Head of caudate nucleus (tissue), 42 donors: ENCODE measurements at regions not wholly inside any gene's neighbourhood (a gene's known extent, or its start where the extent isn't known, plus 50 kb on each side); places are given as distances from the start of the nearest gene placed in this dataset.

Experiments
- DNase-seq, 42 donors: peaks; one replicate each; pipeline versions ENCODE4 v3.0.0 to v3.0.0-alpha.2; 2020 to 2021; ENCODE audit warnings: mixed read lengths in 7 of 42
- intact Hi-C: fragments of 100-400 bp; cut with DNase I; formaldehyde crosslinking; loops from one replicate; pipeline ENCODE4 v1.15.0; 2022

DNA sequence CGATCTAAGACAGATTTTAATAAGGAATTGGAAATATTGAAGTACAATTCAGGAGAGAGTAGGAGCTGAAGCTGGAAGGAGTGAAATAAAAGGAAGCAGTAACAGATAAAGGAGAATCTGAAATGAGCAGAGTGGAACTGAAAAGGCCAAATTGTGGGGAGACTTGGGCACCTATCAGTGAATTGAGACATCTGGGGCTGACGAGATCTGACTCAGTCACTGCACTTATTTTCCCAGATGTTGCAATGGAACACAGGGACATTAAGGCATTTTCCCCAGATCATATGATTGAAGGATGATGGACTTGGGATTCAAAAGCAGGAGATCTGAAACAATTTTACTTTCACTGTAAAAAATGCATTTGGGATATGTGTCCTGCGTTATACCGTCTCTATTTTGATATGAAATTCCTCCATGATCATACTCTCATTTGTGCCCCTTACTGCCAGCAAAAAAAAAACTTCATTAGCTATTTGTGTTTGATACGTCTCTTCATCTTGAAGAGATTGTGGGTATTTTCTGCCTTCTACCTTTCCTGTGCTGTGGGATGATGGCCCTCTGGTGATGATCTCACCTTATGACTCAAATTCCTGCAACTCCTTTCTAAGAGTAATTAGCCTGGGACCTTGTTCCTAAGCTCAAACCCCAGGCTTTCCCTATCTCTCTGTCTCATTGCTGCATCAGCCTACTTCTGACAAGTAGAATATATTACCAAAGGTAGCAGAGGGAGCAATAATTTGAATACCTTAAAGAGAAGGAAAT is 278.5 kb upstream of the MAN1A1 start:
- peak in 16 of 42 donors; percentile 2 to 72 (median 28) for DNase-seq
- intact Hi-C loops: no loop called here

DNA sequence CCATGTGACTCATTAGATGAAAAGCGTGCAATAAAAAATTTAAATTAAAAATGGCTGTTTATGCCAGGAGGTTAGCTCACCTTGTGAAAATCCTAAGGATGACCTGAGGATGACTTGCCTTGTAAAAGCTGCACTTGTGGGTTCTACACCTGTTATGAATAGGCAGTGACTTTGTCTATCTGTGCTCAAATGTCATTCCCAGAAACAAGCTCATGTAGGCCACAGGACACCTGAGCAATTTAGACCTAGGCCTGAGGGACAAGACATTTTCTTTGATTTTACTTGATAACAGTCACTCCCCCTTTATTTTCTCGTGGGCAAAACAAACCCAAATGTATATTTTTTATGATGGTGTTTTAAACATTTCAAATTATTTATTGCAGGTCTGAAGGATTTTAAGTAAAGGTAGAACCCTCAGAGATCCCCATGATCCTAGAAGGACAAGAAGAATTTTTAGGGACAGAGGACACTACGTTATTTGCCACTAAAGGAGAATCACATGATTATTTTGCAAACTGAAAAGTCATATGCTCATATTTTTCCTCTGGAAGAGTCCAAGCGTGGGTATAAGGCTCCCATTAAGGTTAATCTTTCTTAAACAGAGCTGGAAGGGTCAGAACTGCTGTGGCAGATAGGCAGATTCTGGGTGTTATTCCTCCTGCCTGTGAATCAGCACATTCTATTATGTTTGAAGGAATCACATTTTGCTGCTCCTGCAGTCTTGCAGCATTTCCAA is 277.5 kb upstream of the MAN1A1 start:
- intact Hi-C loops: no loop called here
- peak in 1 of 42 donors; percentile 10 for DNase-seq

DNA sequence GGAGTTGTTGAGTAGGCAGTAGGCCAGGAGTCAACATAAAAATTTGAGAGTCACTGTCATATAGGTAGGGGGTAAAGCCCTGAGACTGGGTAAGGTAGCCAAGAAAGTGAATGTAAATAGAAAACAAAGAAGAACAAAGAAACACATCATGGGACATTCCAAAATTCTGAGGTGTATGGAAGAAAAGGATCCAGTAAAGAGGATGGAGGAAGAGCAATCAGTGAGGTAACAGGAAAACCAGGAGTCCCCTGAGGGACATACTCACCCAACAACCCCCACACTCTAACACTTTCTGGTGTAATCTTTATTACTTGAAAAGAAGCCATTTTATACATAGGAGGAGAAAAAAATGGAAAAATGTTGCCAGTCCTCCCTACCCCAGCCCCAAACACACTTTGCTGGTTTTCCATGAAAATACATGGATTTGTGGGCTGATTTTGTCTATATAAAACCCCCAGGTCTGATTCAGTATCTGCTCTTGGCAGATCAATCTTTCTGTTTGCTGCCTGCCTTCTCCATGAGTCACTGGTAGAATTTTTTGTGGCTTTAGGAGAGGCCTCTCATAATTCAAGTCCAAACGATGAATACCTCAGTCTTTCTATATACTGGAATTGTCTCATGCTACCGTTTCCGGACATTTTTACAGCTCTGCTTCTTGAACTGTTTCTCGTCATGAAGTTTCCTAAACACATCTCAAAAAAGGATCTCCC is 271.4 kb upstream of the MAN1A1 start:
- DNase-seq: no peak
- intact Hi-C loops: no loop called here

DNA sequence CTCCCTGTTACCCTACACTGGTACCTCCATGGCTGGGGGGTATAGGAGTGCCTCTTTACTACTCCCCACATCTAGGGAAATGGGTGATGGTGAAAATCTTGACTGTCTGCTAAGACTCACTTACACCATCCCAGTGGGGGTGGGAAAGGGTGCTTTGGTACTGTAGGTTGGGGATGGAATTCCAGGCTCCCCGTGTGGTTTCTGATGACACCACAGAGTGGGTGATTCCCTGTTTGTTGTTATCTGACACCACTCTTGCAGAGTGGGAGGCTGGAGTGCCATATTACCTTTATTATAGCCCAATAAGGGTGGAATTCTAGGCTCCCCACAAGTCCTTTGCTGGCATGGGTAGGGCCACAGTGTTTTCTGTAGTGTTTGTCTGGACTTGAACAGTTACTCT is 264.6 kb upstream of the MAN1A1 start:
- intact Hi-C loops: no loop called here
- DNase-seq: no peak

DNA sequence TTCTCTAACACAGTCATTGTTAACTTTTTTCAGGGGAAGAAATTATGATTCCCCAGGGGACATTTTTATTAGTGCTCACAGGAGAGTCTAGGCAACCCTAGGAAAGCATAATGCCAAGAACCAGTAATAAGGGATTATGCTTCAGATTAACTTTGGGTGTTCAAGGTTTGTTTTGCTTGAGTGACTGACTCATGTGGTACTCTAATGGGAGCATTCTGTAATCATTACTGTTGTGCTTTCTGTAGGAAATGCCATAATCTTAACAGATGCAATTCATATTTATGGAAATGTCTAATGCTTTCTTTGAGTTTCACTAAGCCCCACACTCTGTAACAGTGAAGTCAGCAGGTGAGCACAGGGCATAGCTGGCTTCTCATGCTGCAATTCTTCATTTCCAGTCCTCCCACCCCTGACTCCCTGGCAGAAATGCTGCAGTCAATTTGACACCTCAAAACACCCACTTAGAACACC is 263.4 kb upstream of the MAN1A1 start:
- intact Hi-C loops: no loop called here
- peak in 32 of 42 donors; percentile 14 to 86 (median 53) for DNase-seq

DNA sequence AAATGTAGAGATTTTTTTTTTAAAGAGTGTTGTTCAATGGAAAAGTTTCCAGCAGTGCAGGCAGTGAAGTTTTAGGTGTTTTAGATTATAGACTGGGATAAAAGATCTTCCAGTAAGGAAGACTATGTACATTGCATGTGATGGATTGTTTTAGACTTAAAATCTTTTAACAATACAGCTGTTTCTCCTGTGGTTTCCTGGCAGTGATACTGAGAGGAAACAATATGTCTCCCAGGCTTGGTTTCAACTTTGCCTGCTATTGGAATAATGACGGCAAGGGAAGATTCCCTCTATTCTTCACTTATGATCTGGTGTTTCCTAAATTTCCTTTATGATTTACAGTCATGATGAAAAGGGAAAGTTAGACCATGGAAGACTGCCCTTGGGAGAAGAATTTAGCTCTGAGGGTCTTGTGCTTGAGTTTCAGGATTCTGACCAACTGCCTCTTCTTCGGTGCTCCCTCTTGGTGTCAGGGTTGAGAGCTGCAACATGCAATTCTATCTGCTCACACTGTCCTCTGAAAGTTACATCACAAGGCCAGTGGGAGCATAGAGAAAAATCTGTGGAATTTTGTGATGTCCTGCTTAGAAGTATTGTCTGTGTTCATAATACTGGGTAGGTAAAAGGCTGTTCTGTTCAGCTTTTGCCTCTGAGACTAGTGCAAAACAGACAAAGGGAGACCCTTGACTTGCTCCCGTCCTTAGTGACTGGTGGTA is 262.8 kb upstream of the MAN1A1 start:
- intact Hi-C loops: no loop called here
- DNase-seq: no peak

DNA sequence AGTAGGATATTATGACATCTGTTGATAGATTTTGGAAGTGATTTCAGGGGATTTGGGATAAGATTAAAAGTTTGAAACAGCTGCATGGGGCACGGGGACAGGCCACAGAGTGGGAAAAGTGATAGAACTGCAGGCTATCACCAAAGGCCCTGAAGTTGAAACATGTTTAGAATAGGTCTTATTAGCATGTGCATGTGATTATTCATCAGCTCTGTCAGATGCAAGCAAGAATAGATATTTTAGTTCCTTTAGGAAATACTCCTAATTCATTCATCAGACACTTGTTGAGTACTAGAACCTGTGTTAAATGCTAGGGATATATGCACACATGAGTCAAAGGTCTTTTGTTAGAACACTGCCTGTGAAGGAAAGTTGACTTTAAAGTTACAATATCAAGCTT is 261.2 kb upstream of the MAN1A1 start:
- intact Hi-C loops: no loop called here
- DNase-seq: no peak

DNA sequence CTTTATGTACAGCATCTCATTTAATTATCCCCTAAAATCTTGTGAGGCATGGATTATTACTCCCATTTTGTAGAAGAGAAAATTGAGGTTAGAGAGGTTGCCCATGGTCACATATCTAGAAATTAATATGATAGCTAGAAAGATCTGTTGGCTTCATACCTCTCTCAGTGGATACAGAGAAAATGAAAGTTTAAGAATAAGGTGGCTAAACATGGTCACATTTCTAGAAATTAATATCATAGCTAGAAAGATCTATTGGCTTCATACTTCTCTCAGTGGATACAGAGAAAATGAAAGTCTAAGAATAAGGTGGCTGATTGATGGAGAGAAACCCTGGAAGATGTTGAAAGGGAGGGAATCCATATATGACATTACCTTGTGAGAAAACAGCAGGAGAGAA is 260.7 kb upstream of the MAN1A1 start:
- no peak for DNase-seq
- intact Hi-C loops: no loop called here

DNA sequence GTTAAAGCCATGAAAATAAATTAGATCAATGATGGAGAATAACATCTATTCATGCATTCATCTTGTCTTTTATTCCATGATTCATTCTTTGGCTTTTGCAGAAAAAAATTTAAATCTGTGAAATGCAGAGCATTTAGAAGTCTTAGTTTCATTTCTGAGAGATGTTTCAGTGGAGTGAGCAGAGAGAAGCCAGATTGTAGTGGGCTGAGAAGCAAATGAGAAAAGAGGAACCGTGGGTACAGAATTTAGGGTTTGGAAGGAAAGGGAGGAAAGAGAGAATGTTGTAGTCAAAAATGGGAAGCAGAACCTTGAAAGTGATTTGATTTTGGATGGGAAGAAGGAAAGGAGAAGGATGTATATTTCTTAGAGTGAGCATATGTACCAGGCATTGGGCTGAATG is 260.3 kb upstream of the MAN1A1 start:
- no peak for DNase-seq
- intact Hi-C loops: no loop called here

DNA sequence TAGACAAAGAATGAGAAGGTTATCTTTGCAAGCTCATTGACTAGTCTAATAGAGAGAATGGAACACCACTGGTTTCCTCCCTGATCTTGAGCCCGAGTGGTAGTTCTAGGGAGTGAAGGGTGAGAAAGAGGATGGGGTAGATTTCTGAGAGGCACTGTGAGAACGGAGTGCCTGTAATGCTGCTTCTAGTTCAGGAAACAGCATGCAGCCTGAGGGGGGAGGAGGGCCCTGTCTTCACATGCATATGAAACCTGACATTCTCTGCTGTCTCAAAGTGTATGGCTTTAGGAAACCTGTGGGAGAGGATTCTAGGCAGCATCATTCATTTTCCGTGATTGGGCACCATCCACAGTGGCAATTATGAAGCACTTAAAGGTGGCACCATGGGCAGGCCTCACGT is 259.4 kb upstream of the MAN1A1 start:
- intact Hi-C loops: no loop called here
- DNase-seq: no peak

DNA sequence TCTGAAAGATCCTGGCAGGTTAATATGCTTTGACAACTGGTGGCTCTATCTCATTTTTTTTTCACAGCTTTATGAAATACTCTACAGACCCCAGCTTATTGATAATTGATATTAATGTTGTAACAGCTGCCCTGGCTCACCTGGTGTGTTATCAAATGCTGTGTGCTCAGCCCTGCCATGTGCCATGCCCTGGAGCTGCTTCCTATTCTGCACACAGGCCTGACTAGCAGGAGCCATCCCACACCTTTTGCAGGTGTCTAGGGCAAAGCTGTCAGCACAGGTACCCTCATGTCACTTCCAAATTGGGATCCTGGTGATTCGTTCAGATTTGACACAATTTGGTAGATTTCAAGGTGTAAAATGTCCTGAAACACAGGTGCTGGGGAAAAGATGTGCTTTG is 254.6 kb upstream of the MAN1A1 start:
- peak in 6 of 42 donors; percentile 14 to 54 (median 32) for DNase-seq
- intact Hi-C loops: no loop called here

DNA sequence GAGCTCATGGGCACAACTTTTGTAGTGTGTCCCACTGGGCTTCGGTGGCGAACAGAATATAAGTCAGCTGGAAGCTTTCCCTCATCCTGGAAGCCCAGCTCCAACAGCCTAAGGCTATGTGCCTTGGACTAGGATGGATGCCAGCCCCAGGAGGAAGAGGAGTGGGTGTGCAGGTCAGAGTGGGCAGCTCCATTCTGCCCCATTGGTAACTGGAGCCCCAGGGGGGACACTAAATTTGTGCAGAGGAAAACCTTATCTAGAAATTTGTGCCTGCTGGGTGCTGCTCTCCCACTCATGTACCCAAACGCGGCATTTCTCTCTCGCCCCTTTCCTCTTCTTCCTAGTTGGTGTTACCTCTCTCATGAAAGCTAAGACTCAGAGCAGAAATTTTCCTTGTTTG is 253.9 kb upstream of the MAN1A1 start:
- intact Hi-C loops: no loop called here
- DNase-seq: peak in 1 of 42 donors; percentile 27

DNA sequence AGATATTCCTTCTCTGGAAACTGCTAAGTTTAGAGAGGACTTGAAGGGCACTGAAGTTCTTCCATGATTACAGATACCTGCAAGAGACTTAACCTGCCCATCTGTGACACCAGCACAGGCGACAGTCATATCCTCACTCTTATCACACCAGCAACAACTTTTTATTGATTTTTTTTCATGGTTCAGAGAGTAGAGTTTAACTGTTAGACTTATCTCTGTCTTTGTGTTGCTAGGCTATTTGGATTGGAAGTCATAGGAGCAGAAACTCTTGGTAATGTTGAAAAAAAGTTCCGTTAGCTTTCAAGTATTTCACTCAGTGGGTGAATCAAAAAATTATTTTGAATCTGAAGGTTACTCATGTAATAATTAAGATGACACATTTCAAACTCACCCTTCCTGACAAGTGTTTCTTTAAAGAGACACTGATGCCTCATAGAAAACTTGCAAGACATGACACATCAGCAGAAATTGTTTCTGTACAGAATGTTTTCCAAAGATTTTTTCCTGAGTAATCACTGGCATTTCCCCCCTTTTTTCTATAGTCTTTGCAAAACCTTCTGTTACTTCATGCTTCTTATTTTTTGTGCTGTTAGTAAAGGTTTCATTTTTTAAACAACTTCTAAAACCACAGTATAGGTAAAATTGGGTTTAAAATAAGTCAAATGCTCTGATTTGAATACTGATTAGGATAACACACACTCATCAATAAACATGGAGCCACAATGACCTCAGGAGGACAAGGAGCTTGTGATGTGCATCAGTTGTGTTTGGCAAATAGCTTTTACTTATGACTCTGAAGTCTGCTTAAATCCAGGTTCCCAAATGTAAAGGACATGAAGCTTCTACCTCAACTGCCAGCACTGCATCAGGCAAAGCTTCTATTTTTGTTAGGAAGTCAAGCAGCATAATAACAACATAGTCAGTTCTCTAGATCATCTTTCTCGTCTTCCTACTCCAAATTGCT is 252.9 kb upstream of the MAN1A1 start:
- no peak for DNase-seq
- intact Hi-C loops: no loop called here

DNA sequence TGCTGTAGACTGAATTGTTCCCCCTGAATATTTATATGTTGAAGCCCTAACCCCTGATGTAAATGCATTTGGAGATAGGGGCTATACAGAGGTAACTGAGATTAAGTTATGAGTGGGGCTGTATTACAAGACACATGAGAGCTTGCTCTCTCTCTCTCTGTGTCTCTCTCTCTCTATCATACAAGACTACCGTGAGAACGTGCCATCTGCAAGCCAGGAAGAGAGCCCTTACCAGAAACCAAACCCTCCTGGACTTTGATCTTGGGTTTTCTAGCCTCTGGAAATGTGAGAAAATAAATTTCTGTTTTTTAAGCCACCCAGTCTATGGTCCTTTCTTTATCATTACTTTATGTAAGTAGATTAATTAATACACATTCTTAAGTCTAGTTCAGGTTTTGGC is 249.3 kb upstream of the MAN1A1 start:
- intact Hi-C loops: no loop called here
- no peak for DNase-seq

DNA sequence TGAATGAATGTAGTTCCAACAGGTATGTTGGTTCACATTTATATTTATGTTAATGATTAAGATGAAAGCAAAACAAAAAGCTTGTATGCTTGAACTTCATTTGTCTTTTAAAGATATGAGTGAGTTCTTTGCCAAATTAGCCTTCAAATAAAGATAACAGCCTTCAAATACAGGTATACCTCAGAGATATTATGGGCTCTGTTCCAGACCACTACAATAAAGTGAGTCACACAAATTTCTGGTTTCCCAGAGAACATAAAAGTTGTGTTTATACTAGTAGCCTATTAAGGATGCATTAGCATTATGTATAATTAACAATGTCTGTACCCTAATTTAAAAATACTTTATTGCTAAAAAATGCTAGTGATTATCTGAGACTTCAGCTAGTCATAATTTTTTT is 245.3 kb upstream of the MAN1A1 start:
- intact Hi-C loops: no loop called here
- DNase-seq: no peak

DNA sequence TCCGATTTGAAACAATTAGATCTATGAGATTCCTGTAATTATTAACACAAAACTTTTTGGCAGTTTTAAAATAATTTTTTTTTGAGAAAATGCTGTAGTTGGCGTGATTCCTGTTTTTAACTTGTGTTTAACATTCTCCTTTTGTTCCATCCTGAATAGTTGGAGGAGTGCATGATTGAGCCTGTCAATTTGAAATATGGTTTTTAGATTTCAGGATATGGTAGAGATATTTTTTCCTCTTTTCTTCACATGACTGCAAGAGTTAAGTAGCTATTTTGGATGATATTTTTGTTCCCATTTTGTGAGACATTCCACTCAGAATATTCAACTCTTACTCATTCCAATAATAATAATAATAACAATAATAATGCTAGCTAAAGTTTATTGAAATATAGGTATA is 241.7 kb upstream of the MAN1A1 start:
- intact Hi-C loops: no loop called here
- no peak for DNase-seq

DNA sequence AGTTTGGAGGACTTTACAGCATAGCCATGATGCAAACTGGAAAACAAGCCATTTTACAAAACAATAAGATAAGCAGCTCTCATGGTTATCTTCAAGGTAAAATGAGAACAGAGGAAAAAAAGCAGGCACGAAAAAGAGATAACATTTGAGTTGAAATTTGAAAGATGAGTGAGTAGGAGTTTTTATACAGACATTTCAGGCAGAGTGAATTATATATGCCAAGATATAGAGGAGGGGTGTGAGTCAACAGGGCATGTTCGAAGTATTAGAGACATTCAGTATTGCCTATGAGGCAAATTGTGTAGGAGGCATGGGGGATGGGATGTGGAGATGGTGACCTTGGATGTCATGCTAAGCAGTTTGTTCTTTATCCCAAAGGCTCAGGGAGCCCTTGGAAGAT is 240.5 kb upstream of the MAN1A1 start:
- DNase-seq: peak in 14 of 42 donors; percentile 13 to 74 (median 36)
- intact Hi-C loops: no loop called here

DNA sequence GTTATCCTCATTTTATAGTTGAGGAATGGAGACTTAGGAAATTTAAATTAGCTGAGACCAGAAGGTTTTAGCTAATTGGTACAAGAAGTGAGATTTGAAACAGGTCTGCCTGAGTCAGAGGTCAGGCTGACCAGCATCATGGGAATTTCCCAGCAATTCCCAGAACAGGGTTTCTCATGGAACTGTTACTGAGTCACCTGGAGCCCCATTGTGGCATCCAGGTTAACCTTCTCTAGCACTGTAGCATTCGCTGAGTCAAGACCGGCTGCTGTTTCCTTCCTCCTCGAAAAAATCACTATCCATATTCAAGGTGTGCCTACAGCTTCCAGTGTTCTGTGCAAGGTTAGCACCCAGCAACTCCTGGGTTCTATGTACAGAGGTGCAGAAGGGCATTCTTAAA is 238.0 kb upstream of the MAN1A1 start:
- intact Hi-C loops: no loop called here
- DNase-seq: no peak
